ENCODE measurements at regions not wholly inside any gene's neighbourhood (a gene's known extent, or its start where the extent isn't known, plus 50 kb on each side); places are given as distances from the start of the nearest gene placed in this dataset.

DNA sequence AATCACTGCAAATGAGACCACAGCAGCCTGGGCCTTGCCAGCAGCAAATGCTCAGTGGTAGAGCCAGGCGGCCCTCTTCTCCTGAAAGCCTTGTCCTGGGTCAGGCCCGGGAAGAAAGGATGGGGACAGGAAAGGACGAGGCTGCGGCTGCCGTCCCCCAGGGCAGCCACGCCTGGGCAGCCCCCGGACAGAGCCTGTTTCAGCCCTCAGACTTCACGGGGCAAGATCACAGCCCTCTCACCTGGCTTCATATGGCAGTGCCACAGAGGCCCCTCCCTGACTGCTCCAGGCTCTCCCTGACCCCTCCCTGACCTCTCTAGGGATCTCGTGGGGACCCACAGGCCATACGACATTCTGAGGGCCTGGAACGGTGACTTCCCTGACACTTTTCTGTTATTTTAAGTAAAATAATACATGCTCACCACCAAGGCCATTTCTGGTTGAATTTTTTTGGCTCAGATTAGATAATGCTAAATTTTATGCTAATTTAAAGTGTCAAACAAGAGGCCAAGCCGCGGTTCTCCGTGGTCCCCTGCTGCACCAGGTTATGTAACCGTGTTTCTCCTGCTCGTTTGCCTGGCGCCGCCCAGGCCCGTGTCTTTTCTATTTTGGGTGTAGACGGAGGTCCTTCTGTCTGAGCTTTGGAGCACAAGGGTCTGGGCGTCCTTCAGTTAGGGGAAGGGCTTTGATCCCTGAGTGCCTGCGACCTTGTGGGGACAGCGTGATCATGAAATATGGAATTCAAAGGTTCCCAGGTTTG lies 59.9 kb upstream of the BHLHE23 start:
- no peak for DNase-seq

DNA sequence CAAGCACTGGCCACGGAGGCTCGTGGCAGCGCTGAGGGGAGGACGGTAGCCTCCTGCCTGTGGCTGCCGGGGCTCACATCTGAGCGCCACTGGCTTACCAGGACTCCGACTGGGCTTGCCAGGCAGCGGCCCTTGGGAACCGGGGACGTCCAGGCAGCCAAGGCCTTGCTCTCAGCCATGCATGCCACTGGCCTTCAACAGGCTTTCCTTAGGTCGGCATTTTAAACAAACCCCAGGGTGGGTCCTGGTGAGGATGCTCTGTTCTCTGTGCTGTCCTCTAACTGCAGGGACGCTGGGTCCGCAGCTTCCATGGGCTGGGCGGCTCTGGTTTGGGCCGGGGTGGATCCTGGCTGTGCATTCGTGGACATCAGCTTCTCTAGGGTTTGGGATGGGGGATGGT lies 59.1 kb upstream of the BHLHE23 start:
- no peak for DNase-seq

DNA sequence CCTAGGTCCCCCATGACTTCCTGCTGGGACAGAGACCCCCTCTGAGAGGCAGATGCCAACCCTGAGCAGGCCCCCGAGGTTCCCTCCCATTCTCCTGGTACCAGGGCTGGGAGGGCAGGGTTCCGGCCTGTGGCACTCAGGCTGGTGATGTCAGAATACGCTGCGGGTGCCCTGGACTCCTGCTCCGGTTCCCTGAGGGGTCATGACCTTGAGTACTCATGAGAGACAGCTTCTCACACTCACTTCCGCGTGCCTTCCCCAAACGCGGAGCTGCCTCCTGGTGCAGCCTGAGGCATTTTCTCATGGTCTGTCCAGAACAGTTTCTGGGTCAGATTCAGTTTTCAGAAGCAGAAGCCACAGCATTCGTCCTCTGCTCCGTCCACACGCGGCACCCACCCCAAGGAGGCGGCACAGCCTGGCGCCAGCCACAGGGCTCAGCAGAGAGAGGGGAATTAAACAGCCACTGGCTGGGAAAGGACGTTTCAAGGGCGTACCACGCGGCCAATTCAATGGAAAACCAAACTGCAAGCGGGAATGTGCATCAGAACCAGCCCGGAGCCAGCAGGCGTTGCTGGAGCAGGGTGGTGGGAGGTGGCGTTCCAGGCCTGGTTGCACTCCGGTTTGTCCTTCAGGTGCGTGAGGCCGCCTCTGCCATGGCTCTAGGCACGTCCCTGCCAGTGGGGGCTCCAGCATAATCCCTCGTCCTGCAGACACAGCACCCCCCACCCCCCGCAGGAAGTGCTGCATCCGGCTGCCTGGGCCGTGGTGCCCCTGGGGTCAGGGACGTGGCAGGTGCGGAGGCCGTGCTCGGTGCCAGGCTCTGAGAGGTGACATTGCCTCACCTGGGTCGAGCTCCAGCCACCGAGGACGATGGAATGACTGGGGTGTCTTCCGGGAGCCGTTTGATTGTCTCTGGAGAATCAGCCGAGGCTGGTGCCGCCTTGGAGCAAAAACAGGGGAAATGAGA lies 58.3 kb upstream of the BHLHE23 start:
- no peak for DNase-seq

DNA sequence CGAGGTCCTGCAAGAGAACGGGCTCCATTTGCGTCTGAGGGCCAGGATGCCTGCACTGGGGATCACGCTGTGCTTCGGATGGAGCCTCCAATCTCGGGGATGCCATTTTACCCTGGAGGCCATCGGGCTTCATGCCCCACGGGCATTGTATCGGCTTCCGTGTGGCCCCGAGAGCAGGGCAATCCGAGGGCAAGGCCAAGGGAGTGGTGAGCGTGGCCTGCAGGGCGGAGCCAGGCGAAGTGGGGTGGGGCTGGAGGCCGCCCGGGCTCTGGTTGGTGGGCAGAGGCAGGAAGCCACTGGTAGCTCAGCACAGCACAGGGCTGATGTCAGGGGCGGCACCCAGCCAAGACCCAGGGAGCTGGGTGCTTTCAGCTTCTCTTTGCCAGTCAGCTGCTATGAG lies 57.5 kb upstream of the BHLHE23 start:
- DNase-seq, result no peak

DNA sequence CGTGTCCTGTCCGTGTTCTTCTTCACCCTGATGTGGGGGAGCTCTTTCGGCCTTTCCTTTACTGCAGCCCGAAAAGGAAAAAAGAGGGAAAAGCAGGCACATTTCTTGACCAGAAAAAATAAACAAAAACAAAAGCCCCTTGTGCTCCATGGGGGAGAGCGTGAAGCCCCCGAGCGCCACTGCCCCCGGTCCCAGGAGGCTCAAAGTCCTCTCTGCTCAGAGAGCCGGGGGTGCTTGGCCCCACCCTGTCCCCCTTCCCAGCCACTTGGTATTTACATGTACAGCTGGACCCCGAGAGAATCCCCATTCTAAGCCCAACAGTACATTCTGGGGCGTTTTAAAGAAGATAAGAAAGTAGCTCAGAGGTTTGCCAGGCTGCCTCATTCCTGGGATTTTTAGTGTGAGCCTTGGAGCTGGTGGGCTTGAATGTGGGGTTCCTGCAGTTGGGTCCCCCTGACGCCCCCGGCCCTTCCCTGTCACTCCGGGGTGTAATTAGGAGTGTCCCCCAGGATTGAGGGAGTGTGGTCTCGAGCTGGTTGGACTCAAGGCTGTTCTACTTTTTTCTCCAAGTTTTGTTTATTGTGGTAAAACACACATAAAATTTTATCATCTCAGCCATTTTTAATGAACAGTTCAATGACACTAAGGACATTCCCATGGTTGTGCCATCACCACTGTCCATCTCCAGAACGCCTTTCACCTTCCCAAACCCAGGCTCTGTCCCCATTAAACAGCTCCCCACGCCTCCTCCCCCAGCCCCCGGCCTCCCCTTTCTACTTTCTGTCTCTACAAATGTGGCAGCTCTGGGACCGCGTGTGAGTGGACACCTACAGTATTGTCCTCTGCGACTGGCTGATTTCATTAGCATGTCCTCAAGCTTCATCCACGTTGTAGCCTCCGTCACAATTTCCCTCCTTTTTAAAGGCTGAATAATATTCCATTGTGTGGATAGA lies 55.7 kb upstream of the BHLHE23 start:
- no peak for DNase-seq

DNA sequence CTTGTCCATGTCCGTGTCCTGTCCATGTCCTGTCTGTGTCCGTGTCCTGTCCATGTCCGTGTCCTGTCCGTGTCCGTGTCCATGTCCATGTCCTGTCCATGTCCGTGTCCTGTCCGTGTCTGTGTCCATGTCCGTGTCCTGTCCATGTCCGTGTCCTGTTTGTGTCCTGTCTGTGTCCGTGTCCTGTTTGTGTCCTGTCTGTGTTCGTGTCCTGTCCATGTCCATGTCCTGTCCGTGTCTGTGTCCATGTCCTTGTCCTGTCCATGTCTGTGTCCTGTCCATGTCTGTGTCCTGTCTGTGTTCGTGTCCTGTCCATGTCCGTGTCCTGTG lies 55.0 kb upstream of the BHLHE23 start:
- DNase-seq, result no peak

DNA sequence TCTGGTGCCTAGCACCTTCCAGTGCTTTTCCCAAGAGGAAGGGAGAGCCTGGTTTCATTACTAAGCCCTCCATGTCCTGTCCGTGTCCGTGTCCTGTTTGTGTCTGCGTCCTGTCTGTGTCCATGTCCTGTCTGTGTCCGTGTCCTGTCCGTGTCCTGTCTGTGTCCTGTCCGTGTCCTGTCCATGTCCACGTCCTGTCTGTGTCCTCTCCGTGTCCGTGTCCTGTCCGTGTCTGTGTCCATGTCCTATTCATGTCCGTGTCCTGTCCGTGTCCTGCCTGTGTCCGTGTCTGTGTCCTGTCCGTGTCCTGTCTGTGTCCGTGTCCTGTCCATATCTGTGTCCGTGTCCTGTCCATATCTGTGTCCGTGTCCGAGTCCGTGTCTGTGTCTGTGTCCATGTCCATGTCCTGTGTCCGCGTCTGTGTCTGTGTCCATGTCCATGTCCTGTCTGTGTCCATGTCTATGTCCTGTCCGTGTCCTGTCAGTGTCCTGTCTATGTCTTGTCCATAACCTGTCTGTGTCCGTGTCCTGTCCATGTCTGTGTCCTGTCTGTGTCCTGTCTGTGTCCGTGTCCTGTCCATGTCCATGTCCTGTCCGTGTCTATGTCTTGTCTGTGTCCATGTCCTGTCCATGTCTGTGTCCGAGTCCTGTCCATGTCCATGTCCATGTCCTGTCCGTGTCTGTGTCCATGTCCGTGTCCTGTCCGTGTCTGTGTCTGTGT lies 54.4 kb upstream of the BHLHE23 start:
- DNase-seq, result no peak

DNA sequence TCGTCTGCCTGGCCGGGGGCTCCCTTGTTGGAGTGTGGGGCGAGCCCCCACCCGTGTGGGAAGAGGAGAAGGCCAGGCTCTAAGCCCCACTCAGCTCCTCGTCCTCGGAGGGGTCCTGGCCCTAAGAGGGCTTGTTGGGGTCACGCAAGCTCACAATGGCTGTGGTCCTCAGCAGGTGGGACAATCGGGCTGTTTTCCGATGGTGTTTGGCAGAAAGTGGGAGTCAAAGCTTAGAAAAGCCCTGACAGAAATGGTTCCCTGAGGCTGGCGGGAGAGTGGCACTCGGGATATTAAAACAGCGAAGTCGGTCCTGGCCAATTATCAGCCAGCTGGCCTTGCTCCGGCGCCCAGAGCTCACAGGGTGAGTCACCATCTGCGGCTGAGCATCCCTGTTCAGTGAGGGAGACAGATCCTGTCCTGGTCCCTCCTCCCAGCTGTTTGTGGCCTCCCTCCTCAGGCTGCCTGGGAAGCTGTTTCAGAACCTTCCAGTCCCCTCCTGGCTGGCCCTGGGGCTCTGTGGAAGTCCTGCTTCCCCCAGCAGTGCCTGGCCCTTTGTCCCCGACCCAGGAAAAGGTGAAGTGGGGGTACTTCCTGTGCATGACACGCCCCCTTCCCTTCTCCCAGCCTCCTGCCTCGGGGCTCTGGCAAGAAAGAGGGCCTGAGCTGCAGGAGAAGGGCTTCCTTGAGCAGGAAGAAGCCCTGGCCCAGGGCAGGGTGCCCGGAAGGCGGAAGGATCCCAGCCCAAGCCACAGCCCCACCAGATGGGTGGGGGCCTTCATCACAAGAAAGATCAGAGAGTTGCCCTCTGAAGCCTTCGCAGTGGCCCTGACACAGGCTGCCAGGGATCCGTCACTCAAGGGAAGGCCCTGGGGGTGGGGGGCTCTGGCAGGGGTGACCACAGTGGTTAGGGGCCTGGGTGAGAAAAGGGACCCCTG lies 53.6 kb upstream of the BHLHE23 start:
- DNase-seq, result no peak

DNA sequence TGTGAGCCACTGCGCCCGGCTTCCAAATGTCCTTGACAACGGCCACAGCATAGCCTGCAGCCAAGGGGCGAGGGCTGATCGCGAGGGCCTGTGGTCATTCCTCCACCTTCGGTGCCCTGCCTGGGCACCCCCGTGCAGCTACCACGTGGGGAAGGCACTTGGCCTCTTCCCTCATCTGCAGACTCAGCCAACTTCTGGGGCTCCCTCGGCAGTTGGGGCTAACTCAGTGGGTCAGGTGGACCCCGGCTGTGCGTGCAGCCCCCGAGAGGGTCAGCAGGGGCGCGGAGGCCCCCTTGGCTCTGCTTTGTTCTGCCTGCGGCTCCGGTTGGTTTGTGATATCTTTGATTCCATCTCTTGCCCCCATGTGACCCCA lies 52.9 kb upstream of the BHLHE23 start:
- no peak for DNase-seq

DNA sequence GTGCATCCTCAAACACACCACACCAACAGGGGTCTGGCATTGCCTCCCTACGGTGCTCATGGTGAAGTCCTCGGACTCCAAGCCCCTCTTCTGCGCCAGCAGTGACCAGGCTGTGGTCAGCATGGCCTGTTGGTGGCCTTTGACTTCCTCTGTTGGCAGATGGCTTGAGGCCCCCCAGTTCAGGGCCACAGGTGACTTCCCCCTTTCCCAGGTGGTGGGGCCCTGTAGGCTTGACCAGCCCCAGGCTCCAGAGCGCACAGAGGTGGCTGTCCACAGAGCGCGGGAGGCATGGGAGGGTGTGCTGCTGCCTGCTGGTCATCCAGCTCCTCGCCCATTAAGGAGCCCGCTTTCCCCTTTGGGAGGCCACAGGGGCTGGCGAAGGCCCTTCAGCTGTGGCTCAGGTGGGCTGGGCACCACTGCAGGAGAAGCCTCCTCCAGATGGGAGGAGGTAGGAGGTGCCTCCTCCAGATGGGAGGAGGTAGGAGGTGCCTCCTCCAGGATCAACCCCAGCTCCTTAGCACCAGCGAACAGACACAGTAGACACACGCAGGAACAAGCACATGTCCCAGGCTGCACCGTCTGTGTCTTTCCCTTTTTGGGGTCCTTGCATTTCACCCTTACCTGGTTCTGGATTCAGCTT lies 52.1 kb upstream of the BHLHE23 start:
- no peak for DNase-seq

DNA sequence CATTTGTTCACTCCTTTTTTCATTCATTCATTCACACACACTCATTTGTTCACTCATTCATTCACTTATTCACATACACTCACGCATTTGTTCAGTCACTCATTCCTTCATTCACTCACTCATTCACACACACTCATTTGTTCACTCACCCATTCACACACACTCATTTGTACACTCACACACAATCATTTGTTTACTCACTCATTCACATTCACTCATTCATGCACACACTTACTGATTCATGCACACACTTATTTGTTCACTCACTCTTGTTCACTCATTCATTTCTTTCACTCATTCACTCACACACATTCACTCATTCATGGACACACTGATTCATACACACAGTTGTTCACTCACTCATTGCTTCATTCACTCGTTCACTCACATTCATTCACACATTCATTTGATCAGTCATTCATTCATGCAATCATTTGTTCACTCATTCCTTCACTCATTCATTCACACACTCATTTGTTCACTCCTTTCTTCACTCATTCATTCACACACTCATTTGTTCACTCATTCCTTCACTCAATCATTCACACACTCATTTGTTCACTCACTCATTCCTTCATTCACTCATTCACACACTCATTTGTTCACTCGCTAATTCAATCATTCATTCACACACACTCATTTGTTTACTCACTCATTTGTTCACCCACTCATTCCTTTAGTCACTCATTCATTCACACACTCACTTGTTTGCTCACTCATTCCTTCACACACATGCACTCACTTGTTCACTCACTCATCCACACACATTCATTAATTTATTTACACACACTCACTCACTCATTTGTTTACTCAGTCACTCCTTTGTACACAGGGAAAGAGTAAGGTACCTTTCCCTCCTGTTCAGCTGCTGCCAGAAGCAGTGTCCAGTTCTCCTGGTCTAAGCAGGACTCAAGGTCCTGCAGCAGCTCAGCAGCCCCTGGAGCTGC lies 50.7 kb upstream of the BHLHE23 start:
- no peak for DNase-seq

DNA sequence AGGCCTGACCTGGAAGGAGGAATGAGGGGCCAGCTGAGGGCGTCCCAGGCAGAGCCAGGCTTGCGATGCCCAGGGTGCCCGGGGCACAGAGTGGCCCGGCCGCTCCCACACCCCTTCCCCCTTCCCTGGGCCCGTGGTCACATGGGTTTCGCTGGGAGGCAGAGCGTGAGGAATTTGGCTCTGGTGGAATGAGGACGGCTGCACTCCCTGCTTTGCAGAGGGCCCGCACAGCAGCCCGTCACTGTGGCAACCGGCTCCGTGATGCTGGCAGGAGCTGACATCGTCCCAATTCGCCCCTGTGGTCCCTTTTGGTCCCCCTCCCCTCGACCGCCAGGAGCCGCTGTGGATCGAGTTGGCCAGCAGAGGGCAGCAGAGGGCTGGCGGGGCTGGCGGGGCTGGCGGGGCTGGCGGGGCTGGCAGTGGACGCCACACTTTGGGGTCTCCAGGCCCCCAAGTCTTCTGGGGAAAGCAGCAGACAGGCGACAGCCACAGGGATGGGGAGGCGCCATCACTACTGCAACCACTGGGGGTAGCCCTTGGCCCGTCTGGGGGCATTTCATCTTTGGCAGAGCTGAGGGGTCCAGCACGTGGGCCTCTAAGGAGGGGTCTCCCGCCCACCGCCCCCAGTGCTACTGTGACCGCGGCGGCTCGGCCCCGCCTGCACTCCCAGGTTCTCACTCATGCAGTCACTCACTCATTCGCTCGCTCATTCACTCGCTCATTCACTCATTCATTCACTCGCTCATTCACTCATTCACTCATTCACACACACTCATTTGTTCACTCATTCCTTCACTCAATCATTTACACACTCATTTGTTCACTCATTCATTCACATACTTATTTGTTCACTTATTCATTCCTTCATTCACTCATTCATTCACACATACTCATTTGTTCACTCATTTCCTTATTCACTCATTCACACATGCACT lies 49.7 kb upstream of the BHLHE23 start:
- peak; percentile 53 for DNase-seq
